Sigmoid colon (tissue), 4 donors: ENCODE measurements at regions not wholly inside any gene's neighbourhood (a gene's known extent, or its start where the extent isn't known, plus 50 kb on each side); places are given as distances from the start of the nearest gene placed in this dataset.

Experiments used
- CTCF ChIP-seq, 4 experiments: fragments of 450-650 bp in 3 of 4; fragments of 200-600 bp in 1 of 4; IDR thresholded peaks; one replicate each; pipeline ENCODE4 v1.5.1; 2016 to 2019; ENCODE audit warnings: antibody characterized with exemption in 4 of 4, mild to moderate bottlenecking in 3 of 4, moderate library complexity in 2 of 4
- POLR2AphosphoS5 ChIP-seq, 4 donors: sonication (generic); formaldehyde crosslinking; IDR thresholded peaks; one replicate each; pipeline ENCODE4 v1.6.1; 2017; ENCODE audit warnings: antibody characterized with exemption in 4 of 4

GRCh38 chr11:128212324-128212723, 375.0 kb downstream of the ETS1 start:
- TF ChIP-seq POLR2AphosphoS5 (IDR thresholded peaks at IDR 0.05) (no peak), CTCF (IDR thresholded peaks at IDR 0.05) (no peak)
